ENCODE measurements at regions not wholly inside any gene's neighbourhood (a gene's known extent, or its start where the extent isn't known, plus 50 kb on each side); places are given as distances from the start of the nearest gene placed in this dataset.

DNA sequence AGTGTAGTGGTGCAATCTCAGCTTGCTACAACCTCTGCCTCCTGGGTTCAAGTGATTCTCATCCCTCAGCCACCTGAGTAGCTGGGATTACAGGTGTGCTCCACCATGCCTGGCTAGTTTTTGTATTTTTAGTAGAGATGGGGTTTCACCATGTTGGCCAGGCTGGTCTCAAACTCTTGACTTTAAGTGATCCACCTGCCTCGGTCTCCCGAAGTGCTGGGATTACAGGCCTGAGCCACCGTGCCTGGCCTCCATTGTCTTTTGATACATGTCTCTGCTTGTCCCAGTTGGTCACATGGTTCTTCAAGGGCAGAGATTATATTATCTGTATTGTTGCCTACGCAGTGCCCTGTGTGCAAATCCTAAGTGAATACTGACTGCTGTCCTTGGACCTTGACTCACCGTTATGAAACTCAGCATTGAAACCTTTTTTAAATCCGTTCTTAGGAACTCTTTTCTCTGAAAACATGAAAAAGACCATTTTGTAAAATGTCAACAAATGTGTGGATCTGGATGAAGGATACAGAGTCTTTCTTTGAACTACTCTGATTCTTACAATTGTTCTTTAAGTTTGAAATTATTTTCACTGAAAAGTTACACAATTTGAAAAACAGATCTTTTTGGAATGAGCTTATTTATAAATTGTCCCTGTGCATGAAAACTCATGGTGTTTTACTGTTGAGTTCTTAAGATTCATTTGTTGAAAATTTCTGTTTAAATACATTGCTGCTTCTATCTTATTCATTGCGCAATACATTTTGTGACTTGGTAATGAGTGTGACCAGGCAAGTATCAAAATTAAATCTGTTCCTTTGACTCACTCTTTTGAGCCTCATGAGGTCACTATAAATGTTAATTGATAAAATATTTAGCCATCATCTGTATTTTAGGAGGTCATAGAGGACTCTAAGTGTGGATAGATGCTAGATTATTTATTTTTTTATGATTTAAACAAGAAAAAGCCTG, 293.5 kb downstream of the UTRN start:
- H2BK120ac ChIP-seq (ENCODE audit: low read depth, low read length), result no peak overlapping the region
- no peak overlapping the region for H3K4ac ChIP-seq (ENCODE audit: low read depth, low read length)
- no peak overlapping the region for H3K18ac ChIP-seq (ENCODE audit: low read length)
- no peaks in the 10 kb centered on the region for H3K79me2 ChIP-seq (ENCODE audit: control insufficient read depth, insufficient read depth, low read length)
- H3K4me2 ChIP-seq (ENCODE audit: low read length), result no peak overlapping the region
- peaks cover 3% of the 10 kb centered on the region for H3K4me1 ChIP-seq (ENCODE audit: control insufficient read depth, low read depth, low read length)
- no peak overlapping the region for H3K56ac ChIP-seq (ENCODE audit: low read length)
- H2BK5ac ChIP-seq (ENCODE audit: low read length), result no peak overlapping the region
- no peak overlapping the region for H3K27ac ChIP-seq (ENCODE audit: low read depth, low read length)
- H4K5ac ChIP-seq (ENCODE audit: low read length), result no peak overlapping the region
- H3K4me3 ChIP-seq (ENCODE audit: low read length), result no peak overlapping the region
- H3K23ac ChIP-seq (ENCODE audit: low read length), result no peak overlapping the region
- no peaks in the 10 kb centered on the region for H3K36me3 ChIP-seq (ENCODE audit: control insufficient read depth, insufficient read depth, low read length)
- no peak overlapping the region for H2BK15ac ChIP-seq (replicated peaks; ENCODE audit: low read depth)
- H3K9ac ChIP-seq (ENCODE audit: low read length), result no peak overlapping the region
- no peaks in the 10 kb centered on the region for H3K79me1 ChIP-seq (ENCODE audit: low read length)
- H3K27me3 ChIP-seq (ENCODE audit: insufficient read depth, low read length, poor library complexity), result no peaks in the 10 kb centered on the region
- no CpG with 5 or more reads among the region's 7 CpGs for WGBS (ENCODE audit: extremely low coverage, insufficient coverage, low lambda C conversion rate)
- no peak for DNase-seq
- no peak overlapping the region for H4K8ac ChIP-seq (ENCODE audit: low read depth, low read length)
- no peak overlapping the region for H2AK5ac ChIP-seq (ENCODE audit: low read length)

GRCh38 chr6:144580039-144580438, 294.9 kb downstream of the UTRN start:
- no CpG with 5 or more reads among the region's 3 CpGs for WGBS (ENCODE audit: extremely low coverage, insufficient coverage, low lambda C conversion rate)

DNA sequence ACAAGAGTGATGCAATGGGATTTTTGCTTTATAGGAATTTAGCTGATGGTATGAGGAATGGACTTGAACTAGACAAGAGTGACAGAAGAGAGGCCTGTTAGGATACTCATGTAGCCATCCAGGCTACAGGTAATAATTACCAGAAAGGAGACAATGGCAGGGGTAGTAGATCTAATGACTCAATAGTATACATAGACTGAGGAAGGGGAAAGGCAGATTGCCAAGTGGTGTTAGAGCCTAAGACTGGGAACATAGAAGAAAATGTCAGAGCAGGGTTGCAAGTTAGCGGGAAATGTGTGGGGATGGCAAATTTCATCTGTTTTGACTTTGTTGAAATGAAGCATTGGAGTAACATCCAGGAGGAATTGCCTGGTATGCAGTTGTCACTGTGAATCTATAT, 295.6 kb downstream of the UTRN start:
- no peak overlapping the region for H3K56ac ChIP-seq (ENCODE audit: low read length)
- H3K27ac ChIP-seq (ENCODE audit: low read depth, low read length), result no peak overlapping the region
- H3K4me2 ChIP-seq (ENCODE audit: low read length), result no peak overlapping the region
- no peak overlapping the region for H2AK5ac ChIP-seq (ENCODE audit: low read length)
- no peaks in the 10 kb centered on the region for H3K79me1 ChIP-seq (ENCODE audit: low read length)
- H4K5ac ChIP-seq (ENCODE audit: low read length), result no peak overlapping the region
- no CpG with 5 or more reads among the region's 1 CpG for WGBS (ENCODE audit: extremely low coverage, insufficient coverage, low lambda C conversion rate)
- H3K4me1 ChIP-seq (ENCODE audit: control insufficient read depth, low read depth, low read length), result peaks cover 3% of the 10 kb centered on the region
- H3K9ac ChIP-seq (ENCODE audit: low read length), result no peak overlapping the region
- H4K8ac ChIP-seq (ENCODE audit: low read depth, low read length), result no peak overlapping the region
- H3K79me2 ChIP-seq (ENCODE audit: control insufficient read depth, insufficient read depth, low read length), result no peaks in the 10 kb centered on the region
- DNase-seq, result no peak
- H2BK120ac ChIP-seq (ENCODE audit: low read depth, low read length), result no peak overlapping the region
- H3K23ac ChIP-seq (ENCODE audit: low read length), result no peak overlapping the region
- H3K4ac ChIP-seq (ENCODE audit: low read depth, low read length), result no peak overlapping the region
- no peaks in the 10 kb centered on the region for H3K27me3 ChIP-seq (ENCODE audit: insufficient read depth, low read length, poor library complexity)
- H2BK5ac ChIP-seq (ENCODE audit: low read length), result no peak overlapping the region
- no peak overlapping the region for H3K4me3 ChIP-seq (ENCODE audit: low read length)
- H2BK15ac ChIP-seq (replicated peaks; ENCODE audit: low read depth), result no peak overlapping the region
- no peak overlapping the region for H3K18ac ChIP-seq (ENCODE audit: low read length)
- no peaks in the 10 kb centered on the region for H3K36me3 ChIP-seq (ENCODE audit: control insufficient read depth, insufficient read depth, low read length)

More at GRCh38 chr6:144580039-144580438, 294.9 kb downstream of the UTRN start:
- H4K5ac ChIP-seq (ENCODE audit: low read length), result no peak overlapping the region
- no peak for DNase-seq
- no peaks in the 10 kb centered on the region for H3K79me2 ChIP-seq (ENCODE audit: control insufficient read depth, insufficient read depth, low read length)
- no peak overlapping the region for H4K8ac ChIP-seq (ENCODE audit: low read depth, low read length)
- H3K4me1 ChIP-seq (ENCODE audit: control insufficient read depth, low read depth, low read length), result peaks cover 3% of the 10 kb centered on the region
- H2BK5ac ChIP-seq (ENCODE audit: low read length), result no peak overlapping the region
- no peak overlapping the region for H3K23ac ChIP-seq (ENCODE audit: low read length)
- H2BK15ac ChIP-seq (replicated peaks; ENCODE audit: low read depth), result no peak overlapping the region
- no peak overlapping the region for H3K27ac ChIP-seq (ENCODE audit: low read depth, low read length)
- no peak overlapping the region for H3K9ac ChIP-seq (ENCODE audit: low read length)
- no peak overlapping the region for H2AK5ac ChIP-seq (ENCODE audit: low read length)
- H3K4me3 ChIP-seq (ENCODE audit: low read length), result no peak overlapping the region
- no peak overlapping the region for H3K4ac ChIP-seq (ENCODE audit: low read depth, low read length)
- H3K27me3 ChIP-seq (ENCODE audit: insufficient read depth, low read length, poor library complexity), result no peaks in the 10 kb centered on the region
- H3K18ac ChIP-seq (ENCODE audit: low read length), result no peak overlapping the region
- no peaks in the 10 kb centered on the region for H3K36me3 ChIP-seq (ENCODE audit: control insufficient read depth, insufficient read depth, low read length)
- no peaks in the 10 kb centered on the region for H3K79me1 ChIP-seq (ENCODE audit: low read length)
- H3K4me2 ChIP-seq (ENCODE audit: low read length), result no peak overlapping the region
- H3K56ac ChIP-seq (ENCODE audit: low read length), result no peak overlapping the region
- H2BK120ac ChIP-seq (ENCODE audit: low read depth, low read length), result no peak overlapping the region

DNA sequence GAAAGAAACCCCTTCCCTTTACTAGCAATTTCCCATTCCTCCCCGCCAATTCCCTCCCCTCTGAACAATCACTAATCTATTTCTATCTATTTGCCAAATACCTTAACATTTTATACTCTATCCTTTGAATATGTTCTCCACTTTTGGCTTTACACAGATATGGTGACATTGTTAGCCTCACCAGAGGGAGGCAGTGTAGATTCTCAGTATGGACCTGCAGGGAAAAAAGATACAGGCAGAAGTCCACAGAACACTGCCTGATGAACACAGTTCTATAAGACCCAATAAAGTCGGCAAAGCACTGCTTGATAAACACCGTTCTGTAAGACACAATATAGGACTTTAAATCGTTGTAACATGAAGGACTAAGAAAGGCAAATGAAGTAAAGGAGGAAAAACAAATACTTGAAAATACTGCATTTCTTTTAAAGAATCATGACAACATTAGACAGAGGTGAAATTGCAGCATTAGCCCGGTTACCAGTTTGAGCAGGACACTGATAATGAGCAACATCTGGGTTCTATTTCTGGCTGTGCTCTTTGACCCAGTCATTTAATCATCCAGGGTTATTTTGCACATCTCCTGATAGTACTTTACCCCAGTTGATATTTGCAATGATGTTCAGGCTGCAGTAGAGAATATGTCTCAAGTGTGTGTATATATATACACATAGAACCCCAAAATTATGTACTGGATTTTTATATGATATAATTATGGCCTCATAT, 296.8 kb downstream of the UTRN start:
- H3K4me2 ChIP-seq (ENCODE audit: low read length), result no peak overlapping the region
- H4K5ac ChIP-seq (ENCODE audit: low read length), result no peak overlapping the region
- H2BK15ac ChIP-seq (replicated peaks; ENCODE audit: low read depth), result no peak overlapping the region
- H3K9ac ChIP-seq (ENCODE audit: low read length), result no peak overlapping the region
- no peak overlapping the region for H3K27ac ChIP-seq (ENCODE audit: low read depth, low read length)
- H3K27me3 ChIP-seq (ENCODE audit: insufficient read depth, low read length, poor library complexity), result no peaks in the 10 kb centered on the region
- no peak overlapping the region for H3K56ac ChIP-seq (ENCODE audit: low read length)
- H3K4me3 ChIP-seq (ENCODE audit: low read length), result no peak overlapping the region
- no peak overlapping the region for H3K23ac ChIP-seq (ENCODE audit: low read length)
- peaks cover 3% of the 10 kb centered on the region for H3K4me1 ChIP-seq (ENCODE audit: control insufficient read depth, low read depth, low read length)
- H2BK120ac ChIP-seq (ENCODE audit: low read depth, low read length), result no peak overlapping the region
- H3K79me1 ChIP-seq (ENCODE audit: low read length), result no peaks in the 10 kb centered on the region
- no peaks in the 10 kb centered on the region for H3K79me2 ChIP-seq (ENCODE audit: control insufficient read depth, insufficient read depth, low read length)
- no peak overlapping the region for H4K8ac ChIP-seq (ENCODE audit: low read depth, low read length)
- H2BK5ac ChIP-seq (ENCODE audit: low read length), result no peak overlapping the region
- H3K36me3 ChIP-seq (ENCODE audit: control insufficient read depth, insufficient read depth, low read length), result no peaks in the 10 kb centered on the region
- 100% methylated on average over 1 of the region's 5 CpGs for WGBS (ENCODE audit: extremely low coverage, insufficient coverage, low lambda C conversion rate)
- H2AK5ac ChIP-seq (ENCODE audit: low read length), result no peak overlapping the region
- no peak overlapping the region for H3K4ac ChIP-seq (ENCODE audit: low read depth, low read length)
- peak; percentile 56 for DNase-seq
- H3K18ac ChIP-seq (ENCODE audit: low read length), result no peak overlapping the region

DNA sequence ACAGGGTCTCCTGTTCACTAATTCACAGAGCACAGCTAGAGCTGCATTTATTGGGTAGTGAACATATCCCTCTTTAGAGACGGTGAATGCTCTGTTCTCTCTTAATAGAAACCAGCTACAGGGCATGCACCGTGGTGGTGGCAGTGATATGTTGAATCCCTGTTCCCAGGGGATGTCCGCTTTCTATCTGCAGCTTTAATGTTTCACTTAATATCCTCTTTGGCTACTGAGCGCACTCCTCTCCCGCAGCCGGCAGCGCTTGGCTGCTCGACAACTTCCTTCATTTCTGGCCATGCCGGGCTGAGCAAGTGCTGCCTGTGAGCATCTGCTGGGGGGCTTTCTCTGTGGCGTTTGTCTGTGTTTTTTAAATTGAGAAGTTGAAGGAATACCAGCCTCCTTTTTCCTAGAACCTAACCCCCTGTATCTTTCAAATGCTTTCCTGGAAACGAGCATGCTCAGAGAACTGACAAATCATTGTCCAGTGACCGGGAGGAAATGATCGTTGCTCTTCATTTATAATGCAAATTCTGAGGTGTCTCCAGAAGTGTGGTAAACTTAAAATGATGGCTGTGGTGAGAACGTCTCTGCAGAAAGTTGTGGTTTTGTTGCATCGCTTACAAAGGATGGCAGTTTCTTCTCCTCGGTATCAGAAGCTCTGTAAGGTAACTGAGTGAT, 297.9 kb downstream of the UTRN start:
- Histone ChIP-seq H4K5ac (ENCODE audit: low read length) (no peak overlapping the region), H3K56ac (ENCODE audit: low read length) (peak overlapping the region; percentile 71), H3K9ac (ENCODE audit: low read length) (peak overlapping the region; percentile 35), H3K4me2 (ENCODE audit: low read length) (peak overlapping the region; percentile 52), H3K4ac (ENCODE audit: low read depth, low read length) (peak overlapping the region; percentile 9), H3K4me3 (ENCODE audit: low read length) (no peak overlapping the region), H3K79me2 (ENCODE audit: control insufficient read depth, insufficient read depth, low read length) (no peaks in the 10 kb centered on the region), H2AK5ac (ENCODE audit: low read length) (no peak overlapping the region), H3K36me3 (ENCODE audit: control insufficient read depth, insufficient read depth, low read length) (no peaks in the 10 kb centered on the region), H3K4me1 (ENCODE audit: control insufficient read depth, low read depth, low read length) (peaks cover 3% of the 10 kb centered on the region), H3K27me3 (ENCODE audit: insufficient read depth, low read length, poor library complexity) (no peaks in the 10 kb centered on the region), H4K8ac (ENCODE audit: low read depth, low read length) (no peak overlapping the region), H3K79me1 (ENCODE audit: low read length) (no peaks in the 10 kb centered on the region), H2BK120ac (ENCODE audit: low read depth, low read length) (no peak overlapping the region), H2BK5ac (ENCODE audit: low read length) (no peak overlapping the region), H3K18ac (ENCODE audit: low read length) (peak overlapping the region; percentile 93), H3K23ac (ENCODE audit: low read length) (no peak overlapping the region), H2BK15ac (replicated peaks; ENCODE audit: low read depth) (no peak overlapping the region), H3K27ac (ENCODE audit: low read depth, low read length) (peak overlapping the region; percentile 57)
- peak; percentile 48 for DNase-seq
- WGBS (ENCODE audit: extremely low coverage, insufficient coverage, low lambda C conversion rate), result no CpG with 5 or more reads among the region's 16 CpGs
